Stimulated activated CD4-positive, alpha-beta T cell treated with anti-CD3 and anti-CD28 coated beads, Interleukin-2, amount 100 ng/mL, for 24 hours (primary cell): ENCODE measurements at regions not wholly inside any gene's neighbourhood (a gene's known extent, or its start where the extent isn't known, plus 50 kb on each side); places are given as distances from the start of the nearest gene placed in this dataset.

Source experiments
- DNase-seq, 2 donors: peaks; one replicate each; pipeline ENCODE4 v3.0.0-alpha.2; 2020

GRCh38 chr5:53334431-53334941 is 145.9 kb upstream of the FST start:
- no peak for DNase-seq

- DNase-seq: no peak
Measured at GRCh38 chr5:53335115-53335514, 145.3 kb upstream of the FST start.

- DNase-seq: no peak
Measured at GRCh38 chr5:53337827-53338226, 142.6 kb upstream of the FST start.

- DNase-seq: no peak
Measured at GRCh38 chr5:53338971-53339370, 141.5 kb upstream of the FST start.

- no peak for DNase-seq
Measured at GRCh38 chr5:53339962-53340540, 140.4 kb upstream of the FST start.

- DNase-seq: no peak
Measured at GRCh38 chr5:53340956-53341750, 139.3 kb upstream of the FST start.

GRCh38 chr5:53342236-53342635 is 138.2 kb upstream of the FST start:
- no peak for DNase-seq

GRCh38 chr5:53343187-53343586 is 137.2 kb upstream of the FST start:
- no peak for DNase-seq

GRCh38 chr5:53350368-53350767 is 130.1 kb upstream of the FST start:
- no peak for DNase-seq

GRCh38 chr5:53350991-53351770 is 129.2 kb upstream of the FST start:
- DNase-seq: no peak

- DNase-seq: no peak
Measured at GRCh38 chr5:53355316-53355715, 125.1 kb upstream of the FST start.

- DNase-seq: no peak
Measured at GRCh38 chr5:53355931-53356330, 124.5 kb upstream of the FST start.

GRCh38 chr5:53357439-53357838 is 123.0 kb upstream of the FST start:
- DNase-seq: no peak

- DNase-seq: no peak
Measured at GRCh38 chr5:53358794-53359193, 121.6 kb upstream of the FST start.

GRCh38 chr5:53359916-53360517 is 120.4 kb upstream of the FST start:
- no peak for DNase-seq

- DNase-seq: no peak
Measured at GRCh38 chr5:53360811-53361210, 119.6 kb upstream of the FST start.

GRCh38 chr5:53361708-53362107 is 118.7 kb upstream of the FST start:
- no peak for DNase-seq

- DNase-seq: no peak
Measured at GRCh38 chr5:53362521-53362941, 117.9 kb upstream of the FST start.

GRCh38 chr5:53364061-53364460 is 116.4 kb upstream of the FST start:
- no peak for DNase-seq

- no peak for DNase-seq
Measured at GRCh38 chr5:53366245-53366644, 114.2 kb upstream of the FST start.

- DNase-seq: no peak
Measured at GRCh38 chr5:53367727-53368126, 112.7 kb upstream of the FST start.

GRCh38 chr5:53368516-53368915 is 111.9 kb upstream of the FST start:
- no peak for DNase-seq

GRCh38 chr5:53368966-53369605 is 111.3 kb upstream of the FST start:
- no peak for DNase-seq
